Uterus (tissue), 3 donors: ENCODE measurements at regions not wholly inside any gene's neighbourhood (a gene's known extent, or its start where the extent isn't known, plus 50 kb on each side); places are given as distances from the start of the nearest gene placed in this dataset.

ENCODE experiments used
- DNase-seq, 2 donors: peaks; one replicate each; pipeline ENCODE4 v3.0.0-alpha.2; 2019 to 2020
- H3K27ac ChIP-seq, 2 donors: fragments of 200-600 bp; sonication (generic); 1 replicate in 1 of 2; 2 replicates in 1 of 2; pipeline ENCODE4 v1.5.1; 2016 to 2018
- H3K27me3 ChIP-seq, 2 donors: fragments of 200-600 bp; sonication (generic); one replicate each; pipeline ENCODE4 v1.5.1; 2018 to 2019; ENCODE audit warnings: control low read depth in 1 of 2
- H3K36me3 ChIP-seq, 2 donors: fragments of 200-600 bp; sonication (generic); one replicate each; pipeline ENCODE4 v1.5.1; 2019; ENCODE audit warnings: control low read depth in 1 of 2
- H3K4me1 ChIP-seq, 2 donors: fragments of 200-600 bp; sonication (generic); one replicate each; pipeline ENCODE4 v1.5.1; 2018 to 2019; ENCODE audit warnings: control low read depth in 1 of 2
- H3K4me3 ChIP-seq, 2 donors: fragments of 200-600 bp; sonication (generic); 1 replicate in 1 of 2; 2 replicates in 1 of 2; pipeline ENCODE4 v1.5.1; 2018 to 2019; ENCODE audit warnings: mild to moderate bottlenecking in 1 of 2
- H3K9me3 ChIP-seq, 2 donors: fragments of 200-600 bp; sonication (generic); one replicate each; pipeline ENCODE4 v1.5.1; 2019; ENCODE audit warnings: control low read depth in 1 of 2
- CTCF ChIP-seq, 4 experiments: fragments of 200-600 bp in 2 of 4; fragments of 450-650 bp in 2 of 4; sonication (generic) in 2 of 4; IDR thresholded peaks; one replicate each; pipeline ENCODE4 v1.5.1; 2016 to 2019; ENCODE audit warnings: antibody characterized with exemption in 4 of 4, mild to moderate bottlenecking in 2 of 4, moderate library complexity in 1 of 4
- POLR2A ChIP-seq, 2 donors: fragments of 450-650 bp; IDR thresholded peaks; one replicate each; pipeline ENCODE4 v1.6.1; 2016; ENCODE audit warnings: antibody characterized with exemption in 2 of 2, mild to moderate bottlenecking in 1 of 2, moderate library complexity in 1 of 2
- intact Hi-C: fragments of 100-400 bp; cut with DNase I; formaldehyde crosslinking; loops from one replicate; pipeline ENCODE4 v1.15.1; 2023; ENCODE audit warnings: low total_unique reads
- donor health status: DM: yes; HTN: yes; CAD: no.

GRCh38 chr10:78121801-78122200 is 88.1 kb downstream of the RPS24 start:
- Histone ChIP-seq H3K9me3 (peaks cover 0 to 7% of the 10 kb centered on the region in 2 donors), H3K27me3 (no peaks in the 10 kb centered on the region), H3K4me3 (no peak overlapping the region), H3K36me3 (no peaks in the 10 kb centered on the region), H3K27ac (no peak overlapping the region), H3K4me1 (no peaks in the 10 kb centered on the region)
- intact Hi-C loops: no loop called here
- TF ChIP-seq POLR2A (IDR thresholded peaks at IDR 0.05): no peak
- TF ChIP-seq CTCF (IDR thresholded peaks at IDR 0.05): no peak
- no peak for DNase-seq

DNA sequence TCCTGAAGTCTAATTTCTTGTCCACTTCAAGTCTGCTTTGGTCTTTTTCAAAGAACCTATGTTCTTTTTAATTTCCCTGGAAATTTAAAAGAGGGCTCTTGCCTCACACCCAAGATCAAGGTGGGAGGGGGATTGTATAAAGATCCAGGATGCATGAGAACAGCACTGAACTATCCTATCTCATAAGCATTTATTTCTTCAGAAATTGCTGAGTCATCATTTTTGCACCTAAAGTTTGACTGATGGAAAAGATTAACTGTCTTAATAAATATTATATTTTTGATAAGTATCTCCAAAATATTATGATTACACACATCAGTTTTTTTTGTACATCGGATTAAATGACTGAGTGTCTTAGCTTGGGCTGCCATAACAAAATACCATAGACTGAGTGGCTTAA is 90.5 kb downstream of the RPS24 start:
- no peak for TF ChIP-seq POLR2A (IDR thresholded peaks at IDR 0.05)
- TF ChIP-seq CTCF (IDR thresholded peaks at IDR 0.05): no peak
- intact Hi-C loops: no loop called here
- no peak overlapping the region for H3K4me3 ChIP-seq
- no peaks in the 10 kb centered on the region for H3K27me3 ChIP-seq
- H3K9me3 ChIP-seq: peaks cover 0 to 7% of the 10 kb centered on the region in 2 donors
- no peaks in the 10 kb centered on the region for H3K4me1 ChIP-seq
- H3K27ac ChIP-seq: no peak overlapping the region
- no peak for DNase-seq
- no peaks in the 10 kb centered on the region for H3K36me3 ChIP-seq

- Histone ChIP-seq H3K27me3 (no peaks in the 10 kb centered on the region), H3K4me3 (no peak overlapping the region), H3K9me3 (no peaks in the 10 kb centered on the region), H3K36me3 (no peaks in the 10 kb centered on the region), H3K27ac (no peak overlapping the region), H3K4me1 (no peaks in the 10 kb centered on the region)
- intact Hi-C loops: no loop called here
- no peak for DNase-seq
- no peak for TF ChIP-seq POLR2A (IDR thresholded peaks at IDR 0.05)
Measured at GRCh38 chr10:78129211-78129610, 95.5 kb downstream of the RPS24 start.

DNA sequence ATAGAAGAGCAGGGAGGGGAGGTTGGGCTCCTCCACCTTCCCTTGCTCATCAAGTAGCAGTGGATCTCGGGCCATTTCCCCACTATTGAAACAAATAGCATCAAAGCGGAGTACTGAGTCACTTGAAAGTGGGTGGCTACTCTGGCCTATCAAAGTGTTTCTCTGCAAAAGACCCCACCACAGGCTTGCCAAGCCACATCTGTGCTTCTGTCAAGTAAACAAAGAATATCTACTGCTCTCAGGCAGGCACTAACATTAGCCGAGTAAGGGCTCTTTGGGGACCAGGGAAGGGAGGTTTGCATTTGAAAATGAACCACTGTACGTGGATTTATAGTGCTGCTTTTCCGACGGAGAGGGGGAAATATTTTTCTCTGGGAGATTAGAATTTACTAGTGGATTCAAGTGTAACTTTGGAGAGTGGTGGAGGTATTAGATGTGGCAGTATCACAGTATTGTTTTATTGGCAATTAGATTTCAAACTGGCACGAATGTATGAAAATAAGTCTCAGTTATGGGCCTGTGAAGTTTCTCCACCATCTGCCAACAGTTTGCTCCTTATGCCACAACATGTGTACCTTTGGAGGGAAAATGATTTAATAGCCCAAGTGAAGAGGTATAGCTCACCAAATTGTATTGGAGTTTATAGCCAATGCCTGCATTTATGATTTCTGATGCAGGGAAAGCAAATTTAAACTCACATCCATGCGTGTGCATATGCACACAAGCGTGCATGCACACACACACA is 97.5 kb downstream of the RPS24 start:
- Histone ChIP-seq H3K36me3 (no peaks in the 10 kb centered on the region), H3K4me3 (no peak overlapping the region), H3K4me1 (no peaks in the 10 kb centered on the region), H3K9me3 (no peaks in the 10 kb centered on the region), H3K27ac (no peak overlapping the region), H3K27me3 (no peaks in the 10 kb centered on the region)
- TF ChIP-seq CTCF (IDR thresholded peaks at IDR 0.05) (no peak), POLR2A (IDR thresholded peaks at IDR 0.05) (no peak)
- no peak for DNase-seq
- intact Hi-C loops: no loop called here

DNA sequence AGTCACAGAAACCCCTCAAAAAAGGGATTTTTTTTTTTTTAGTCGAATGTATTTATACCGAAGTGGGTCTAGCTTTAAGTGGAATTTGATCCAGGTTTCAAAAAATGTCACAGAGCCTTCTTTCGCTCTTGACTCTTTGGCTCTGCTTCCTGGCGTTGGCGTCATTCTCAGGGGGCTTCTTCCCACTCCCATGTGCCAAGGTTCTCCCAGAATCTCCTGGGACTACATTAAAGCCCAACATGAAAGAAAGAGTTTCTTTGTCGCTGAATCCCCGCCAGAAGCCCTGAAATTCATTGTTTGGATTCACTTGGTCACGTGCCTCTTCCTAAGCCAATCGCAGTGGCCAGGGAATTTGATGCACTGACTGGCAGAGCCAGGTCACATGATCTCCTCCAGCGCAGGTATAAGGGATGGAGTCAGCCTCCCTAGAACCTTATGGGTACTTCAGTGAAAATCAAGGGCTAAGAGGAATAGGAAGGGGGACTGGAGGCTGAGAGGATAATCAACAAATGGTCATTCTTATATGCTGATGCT is 101.2 kb downstream of the RPS24 start:
- TF ChIP-seq POLR2A (IDR thresholded peaks at IDR 0.05) (no peak), CTCF (IDR thresholded peaks at IDR 0.05) (no peak)
- no peak overlapping the region for H3K27ac ChIP-seq
- DNase-seq: no peak

More for the DNA sequence above, 101.2 kb downstream of the RPS24 start:
- Histone ChIP-seq H3K4me3 (no peak overlapping the region), H3K27me3 (no peaks in the 10 kb centered on the region), H3K36me3 (no peaks in the 10 kb centered on the region), H3K4me1 (no peaks in the 10 kb centered on the region), H3K9me3 (no peaks in the 10 kb centered on the region)
- intact Hi-C loops: no loop called here
